UCSD-AML1 (cell line): ENCODE measurements at regions not wholly inside any gene's neighbourhood (a gene's known extent, or its start where the extent isn't known, plus 50 kb on each side); places are given as distances from the start of the nearest gene placed in this dataset.

ENCODE experiments used
- DNase-seq: peaks from one replicate; lab custom pipeline; 2025; ENCODE audit not compliant: unreplicated experiment; lab: John Stamatoyannopoulos, UW

DNA sequence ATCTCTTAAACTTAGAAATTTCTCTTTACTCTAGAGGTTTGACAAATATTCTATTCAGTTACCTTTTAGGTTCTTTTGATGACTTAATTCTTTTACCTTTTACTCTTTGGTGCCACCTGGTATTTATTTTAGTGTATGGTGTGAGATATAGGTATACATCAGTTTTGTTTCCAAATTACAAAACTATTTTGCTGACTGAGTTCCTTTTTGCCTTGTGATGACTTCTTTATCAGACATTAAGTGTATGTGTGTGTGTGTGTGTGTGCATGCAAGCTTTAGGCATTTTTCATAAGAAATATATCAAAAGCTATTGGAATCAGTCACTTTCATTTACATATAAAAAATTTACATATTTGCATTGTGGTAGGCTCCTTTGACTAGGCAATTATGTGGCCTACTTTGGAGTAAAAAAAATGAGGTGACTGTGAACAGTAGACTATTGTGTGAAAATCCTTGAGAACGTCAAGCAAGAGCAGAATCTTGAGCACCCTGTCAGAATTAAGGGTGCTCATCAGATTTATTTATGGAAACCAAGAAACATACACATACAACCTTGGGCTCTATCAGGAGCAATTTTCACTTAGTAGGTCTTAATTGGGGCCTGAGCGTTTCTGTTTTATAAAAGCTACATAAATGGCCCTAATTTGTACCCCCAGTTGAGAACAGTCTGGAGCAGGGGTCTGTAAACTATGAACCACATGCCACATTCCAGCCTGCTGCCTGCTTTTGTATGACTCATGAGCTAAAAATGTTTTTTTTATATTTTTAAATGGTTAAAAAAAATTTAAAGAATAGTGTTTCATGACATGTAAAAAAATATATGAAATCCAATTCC, 415.9 kb downstream of the SLC4A3 start:
- DNase-seq, result no peak

DNA sequence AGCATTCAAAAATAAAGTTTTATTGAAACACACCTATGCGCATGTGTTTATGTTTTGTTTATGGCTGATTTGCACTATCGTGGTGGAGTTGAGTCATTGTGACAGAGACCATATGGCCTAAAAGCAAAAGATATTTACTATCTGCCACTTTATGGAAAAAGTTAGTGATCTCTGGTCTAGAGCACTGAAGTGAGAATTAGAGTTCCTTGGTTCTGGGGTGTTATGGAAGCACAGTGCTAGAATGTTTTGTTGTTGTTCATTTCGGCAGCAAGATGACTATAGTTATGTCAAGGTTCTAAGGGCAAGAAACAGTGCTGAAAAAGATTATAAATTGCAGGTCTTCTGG, 416.5 kb downstream of the SLC4A3 start:
- no peak for DNase-seq

DNA sequence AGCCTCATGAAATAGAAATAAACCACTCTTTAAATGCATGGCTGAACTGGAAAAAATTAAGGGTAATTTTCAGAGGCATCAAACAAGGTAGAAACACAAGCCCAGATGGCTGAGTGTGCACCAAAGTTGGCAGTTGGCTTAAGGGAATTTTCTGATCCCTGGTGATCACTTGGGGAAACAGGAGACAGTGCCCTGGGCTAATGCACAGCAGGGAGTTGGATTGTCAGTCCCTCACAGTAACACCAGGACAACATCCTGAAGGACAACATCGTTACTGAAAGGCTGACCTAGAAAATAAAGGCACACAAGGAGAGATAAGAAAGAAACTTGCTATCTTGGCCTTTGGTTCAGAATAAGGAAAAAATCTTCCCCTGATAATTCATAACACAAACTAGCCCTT, 417.0 kb downstream of the SLC4A3 start:
- DNase-seq, result no peak

DNA sequence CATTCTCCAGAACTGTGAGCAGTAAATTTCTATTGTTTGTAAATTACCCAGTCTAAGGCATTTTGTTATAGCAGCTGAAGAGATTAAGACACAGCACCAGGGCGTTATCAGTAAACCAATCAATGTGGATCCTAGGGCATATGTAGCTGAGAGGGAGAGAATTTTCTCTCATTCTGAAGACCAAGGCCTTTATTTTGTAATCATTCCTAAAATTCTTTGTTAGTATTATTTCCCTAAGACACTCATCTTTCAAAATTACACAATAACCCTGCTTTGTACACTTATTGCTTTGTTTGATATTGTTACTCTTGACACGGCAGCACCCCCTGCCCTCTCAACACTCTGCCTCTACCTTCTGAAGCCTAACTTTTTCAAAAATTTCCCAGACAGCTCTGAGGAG, 419.1 kb downstream of the SLC4A3 start:
- DNase-seq, result no peak

DNA sequence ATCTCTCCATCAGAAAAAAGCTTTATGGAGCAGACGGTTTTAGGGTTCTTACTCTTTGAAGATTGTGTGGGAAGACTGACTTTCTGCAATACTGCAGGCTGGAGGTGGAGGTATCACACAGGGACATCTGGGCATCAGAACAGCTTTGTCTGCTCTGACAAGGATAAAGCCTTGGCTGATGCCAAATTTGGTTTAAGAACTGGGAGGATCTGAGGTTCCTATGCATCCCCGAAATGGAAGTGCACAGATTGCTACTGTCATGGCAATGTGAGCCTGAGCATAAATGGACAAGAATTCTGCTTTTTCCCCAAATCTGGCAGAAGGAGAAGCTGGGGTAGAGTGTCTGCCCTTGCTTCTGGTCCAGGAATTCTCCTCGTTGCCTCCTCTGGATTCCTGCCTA, 424.3 kb downstream of the SLC4A3 start:
- no peak for DNase-seq

DNA sequence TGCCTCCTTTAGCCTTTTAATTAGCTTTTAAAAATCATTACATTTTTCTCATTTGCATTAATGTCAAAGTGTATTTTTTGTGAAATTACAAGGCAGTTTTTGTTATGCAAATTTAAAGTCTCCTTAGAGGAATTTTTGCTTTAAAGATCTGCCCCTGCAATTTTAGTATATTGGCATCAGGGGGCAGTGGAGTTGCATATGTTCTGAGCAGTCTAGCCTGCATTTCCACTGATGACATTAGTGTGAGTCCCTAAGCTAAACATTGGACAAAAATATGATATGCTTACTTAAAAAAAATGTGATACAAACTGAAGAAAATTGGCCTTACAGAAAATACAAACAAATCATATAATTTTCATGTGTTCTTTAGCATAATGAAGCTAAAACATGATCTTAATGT, 426.5 kb downstream of the SLC4A3 start:
- DNase-seq, result no peak

DNA sequence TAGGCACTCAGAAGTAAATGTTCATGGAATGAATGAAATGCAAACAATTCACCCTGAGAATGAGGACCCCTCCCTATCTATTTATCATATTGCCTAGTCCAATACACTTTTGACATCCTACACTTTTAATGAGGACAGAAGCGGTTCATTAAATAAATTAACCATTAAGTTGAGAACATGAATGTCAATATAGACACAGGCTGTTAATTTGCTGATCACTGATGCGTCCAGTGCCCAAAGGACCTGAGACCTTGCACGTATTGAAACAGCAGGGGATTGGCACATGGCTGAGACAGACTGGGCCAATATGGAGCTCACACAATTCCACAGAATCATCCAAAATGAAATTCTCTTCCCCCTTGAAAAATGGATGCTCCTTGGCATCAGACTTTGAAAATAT, 430.0 kb downstream of the SLC4A3 start:
- no peak for DNase-seq

DNA sequence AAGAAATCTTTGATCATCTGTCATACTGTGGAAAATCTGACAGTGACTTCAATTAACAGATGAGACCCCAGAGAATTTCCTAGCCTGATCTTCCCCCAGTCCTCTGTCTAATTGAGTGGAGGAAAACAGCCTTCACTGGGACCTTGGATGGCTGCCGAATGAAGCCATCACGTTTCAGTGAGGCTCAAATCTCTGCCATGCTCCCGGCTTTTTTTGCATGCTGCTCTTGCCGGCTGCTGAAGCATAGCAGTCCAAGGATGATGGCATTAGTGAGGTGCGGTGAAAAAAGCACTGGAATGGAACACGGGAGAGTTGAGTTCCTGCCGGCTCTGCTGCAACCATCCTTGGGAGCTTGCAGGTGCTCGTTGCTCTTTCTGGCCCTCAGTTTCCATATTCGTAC, 430.5 kb downstream of the SLC4A3 start:
- no peak for DNase-seq

DNA sequence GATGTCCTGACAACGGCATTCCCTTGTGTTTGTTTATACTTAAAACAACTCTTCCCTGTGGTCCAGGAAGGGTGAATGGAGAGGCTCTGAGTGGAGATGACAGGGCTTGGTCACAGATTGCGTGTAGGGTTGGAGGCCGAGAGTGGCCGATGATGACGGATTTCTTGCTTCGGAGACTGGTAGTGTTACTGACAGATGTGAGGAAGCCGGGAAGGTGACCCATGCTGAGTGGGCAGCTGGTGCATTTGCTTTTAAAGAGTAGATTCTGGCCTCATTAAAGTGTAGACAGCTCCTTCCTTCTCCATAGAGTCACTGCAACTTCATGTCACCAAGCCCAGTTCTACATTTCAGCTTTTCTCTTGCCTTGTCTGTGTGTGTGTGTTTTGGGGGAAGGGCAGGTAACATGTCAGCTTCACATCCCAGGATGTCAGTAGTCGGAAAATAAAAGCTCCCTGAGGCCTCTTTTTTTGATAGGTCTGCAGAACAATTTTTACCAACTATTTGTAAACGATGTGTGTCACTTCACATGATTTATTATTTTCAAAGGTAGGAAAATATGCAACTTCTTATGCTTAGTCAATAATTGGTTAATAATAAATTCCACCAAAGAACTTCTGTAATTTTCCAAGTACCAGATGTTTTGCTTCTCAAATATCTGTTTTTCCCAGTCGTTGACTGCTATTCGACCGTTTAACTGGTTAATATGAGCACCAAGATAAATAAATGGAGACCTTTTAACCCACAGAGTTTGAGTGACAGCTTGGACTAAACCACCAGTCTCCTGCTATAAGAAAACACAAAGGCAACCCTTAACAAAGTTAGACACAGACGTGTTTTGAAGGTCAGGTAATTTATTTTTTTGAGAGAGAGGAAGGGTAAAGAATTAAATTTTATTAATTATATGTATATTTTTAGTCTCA, 436.9 kb downstream of the SLC4A3 start:
- peak; percentile 11 for DNase-seq

DNA sequence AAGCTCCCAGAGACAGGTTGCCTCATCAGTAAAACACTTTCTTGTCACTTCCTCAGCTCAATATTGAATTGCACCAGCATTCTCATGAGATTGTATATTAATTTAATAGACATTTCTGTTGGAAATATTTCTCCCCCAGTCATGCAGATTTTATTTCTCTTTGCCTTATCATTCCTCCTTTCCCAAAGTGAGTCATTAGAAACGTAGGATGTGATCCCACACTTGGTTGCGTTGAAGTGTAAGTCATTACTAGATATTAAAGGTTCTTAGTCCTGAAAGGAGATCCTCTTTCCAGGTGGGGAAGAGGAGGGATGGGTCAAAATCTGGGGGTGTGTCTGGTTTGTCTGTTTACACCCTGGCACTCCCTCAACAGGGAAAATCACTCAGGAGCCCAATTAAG, 438.2 kb downstream of the SLC4A3 start:
- DNase-seq, result no peak

DNA sequence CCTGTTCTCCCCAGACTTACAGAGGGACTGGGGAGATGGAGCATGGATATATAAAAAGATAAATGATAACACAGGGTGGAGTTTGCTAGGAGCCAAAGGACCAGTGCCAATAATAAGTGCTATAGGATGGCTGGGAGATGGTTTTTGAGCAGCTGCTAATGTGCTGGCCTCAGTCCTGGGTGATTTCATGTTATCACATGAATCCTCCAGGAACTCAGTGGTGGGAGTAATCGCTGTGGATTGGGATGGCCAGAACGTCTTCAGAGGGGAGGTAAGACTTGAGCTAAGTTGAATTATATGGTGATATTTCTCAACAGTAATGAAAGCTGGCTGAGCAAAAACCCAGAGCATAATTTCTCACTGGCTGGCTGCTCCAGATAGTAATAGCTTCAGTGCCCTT, 441.4 kb downstream of the SLC4A3 start:
- no peak for DNase-seq

DNA sequence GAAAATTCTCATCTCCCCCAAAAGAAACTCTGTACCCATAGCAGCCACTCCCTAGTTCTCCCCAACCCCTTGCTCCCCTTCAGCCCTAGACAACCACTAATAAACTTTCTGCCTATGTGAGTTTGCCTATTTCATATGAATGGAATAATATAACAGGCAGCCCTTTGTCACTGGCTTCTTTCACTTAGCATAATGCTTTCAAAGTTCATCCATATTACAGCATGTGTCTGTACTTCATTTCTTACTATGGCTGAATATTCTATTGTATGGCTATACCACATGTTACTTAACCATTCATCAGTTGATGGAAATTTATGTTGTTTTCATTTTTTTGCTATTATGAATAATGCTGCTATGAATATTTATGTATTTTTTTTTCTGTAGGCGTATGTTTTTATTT, 442.9 kb downstream of the SLC4A3 start:
- DNase-seq, result no peak

DNA sequence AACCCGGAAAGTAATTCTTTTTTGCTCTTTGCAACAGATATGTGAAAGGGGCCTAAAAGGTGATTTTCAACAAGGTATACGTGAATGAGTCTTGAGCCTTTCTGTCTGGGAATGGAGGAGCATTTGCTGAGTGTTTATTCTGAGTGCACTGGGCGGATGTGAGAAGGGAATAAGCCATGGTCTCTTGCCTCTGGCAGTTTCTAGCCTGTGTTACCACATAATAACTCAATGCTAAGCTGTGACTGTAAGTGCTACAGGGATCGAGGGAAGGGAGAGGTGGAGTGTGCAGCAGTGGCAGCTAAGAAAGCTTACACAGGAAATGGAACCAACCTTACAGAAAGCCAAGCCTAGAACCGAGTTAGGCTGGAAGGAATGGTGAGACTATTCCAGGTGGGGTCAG, 444.3 kb downstream of the SLC4A3 start:
- no peak for DNase-seq

DNA sequence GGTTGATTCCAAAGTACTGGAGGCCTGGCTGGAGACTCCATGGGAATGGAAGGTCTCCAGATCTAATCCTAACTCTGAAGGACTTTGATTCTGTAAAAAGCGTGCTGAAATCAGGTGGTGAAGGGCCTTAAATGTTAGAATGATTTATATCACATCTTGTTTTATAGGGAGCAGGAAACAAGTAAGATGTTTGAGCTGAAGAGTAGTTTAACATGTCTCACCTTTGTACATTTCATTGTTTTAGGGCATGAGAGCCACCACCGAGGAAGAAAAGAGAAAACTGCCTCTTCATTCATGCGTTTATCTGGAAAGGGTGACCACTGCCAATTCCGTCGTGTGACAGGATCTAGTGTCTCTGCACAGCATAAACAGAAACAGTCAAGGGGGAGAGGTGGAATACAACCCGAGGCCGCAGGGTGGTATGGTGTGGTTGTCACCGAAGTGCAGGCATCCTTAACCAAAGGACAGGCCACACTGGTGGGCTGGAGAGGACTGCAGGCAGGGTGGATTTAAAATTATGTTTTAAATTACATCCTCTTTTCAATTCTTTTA, 445.3 kb downstream of the SLC4A3 start:
- no peak for DNase-seq

DNA sequence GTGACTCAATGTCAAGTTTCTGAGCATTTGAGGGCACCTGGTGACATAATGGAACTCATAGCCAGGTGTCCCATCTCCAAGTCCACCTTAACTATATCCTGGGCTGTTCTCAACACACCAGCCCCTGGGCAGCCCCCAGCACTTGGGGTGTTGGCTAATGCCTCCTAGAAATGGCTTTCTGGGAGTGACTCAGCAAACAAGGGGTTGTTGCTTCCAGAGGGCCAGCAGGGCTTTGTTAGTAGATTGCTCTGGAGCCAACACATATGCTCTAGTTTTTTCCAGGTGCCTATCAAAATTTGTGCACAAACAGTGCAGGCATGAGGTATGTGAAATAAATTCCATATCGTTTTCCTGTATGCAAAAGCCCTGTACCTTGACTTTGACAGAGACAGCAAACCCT, 448.4 kb downstream of the SLC4A3 start:
- no peak for DNase-seq

DNA sequence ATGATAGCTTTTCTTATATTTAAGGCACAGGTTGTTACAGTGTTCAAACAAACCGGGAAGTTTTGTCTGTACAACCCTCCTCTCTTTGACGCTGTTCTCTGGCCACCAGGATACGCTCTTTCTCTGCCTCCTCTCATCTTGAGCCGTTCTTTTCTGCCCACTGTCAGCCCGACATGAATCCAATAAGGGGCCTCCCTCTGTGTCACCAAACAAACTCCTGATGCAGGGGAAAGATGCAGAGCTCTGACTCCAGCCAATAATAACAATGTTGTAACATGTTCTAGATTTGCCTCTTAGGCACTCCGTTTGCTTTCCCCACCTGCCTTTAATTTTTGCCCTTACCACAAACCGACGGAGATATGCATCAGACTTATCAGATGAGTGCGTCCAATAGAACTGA, 449.3 kb downstream of the SLC4A3 start:
- no peak for DNase-seq

DNA sequence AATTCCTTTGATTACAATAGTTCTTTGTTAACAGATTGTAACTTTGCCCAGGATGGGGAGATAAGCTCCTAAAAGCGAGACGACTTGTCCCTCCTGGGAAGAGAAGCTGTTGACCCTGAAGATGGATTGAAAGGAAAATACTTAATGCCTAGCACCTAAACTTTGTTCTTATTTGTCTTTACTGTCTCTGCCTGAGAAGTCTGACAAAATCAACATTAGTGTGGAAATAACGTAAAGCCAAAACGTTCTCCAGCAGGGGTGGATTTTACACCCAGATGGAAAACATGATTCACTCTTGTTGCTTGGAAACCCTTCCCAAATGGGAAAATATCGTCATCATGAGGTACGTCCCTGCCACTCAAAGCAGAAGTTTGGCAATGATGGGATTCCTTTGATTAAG, 450.1 kb downstream of the SLC4A3 start:
- no peak for DNase-seq

DNA sequence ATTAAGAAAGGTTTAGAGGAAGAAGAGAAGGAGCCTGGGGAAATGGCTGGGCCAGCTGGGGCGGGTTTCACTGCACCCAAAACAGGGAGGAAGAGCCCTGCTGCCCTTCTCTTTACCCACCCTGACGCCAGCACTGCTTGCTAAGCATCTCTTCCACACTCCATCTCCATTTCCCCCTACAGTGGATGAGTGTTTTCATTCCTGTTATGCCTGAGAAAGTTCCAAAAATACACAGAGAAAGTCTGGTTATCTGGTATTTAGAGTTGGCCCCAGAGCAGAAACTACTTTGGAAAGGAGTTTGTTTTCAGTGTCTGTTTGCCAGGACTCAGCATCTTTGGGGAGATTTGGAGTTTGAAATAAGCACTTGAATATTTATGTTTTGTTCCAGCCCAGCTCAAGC, 451.0 kb downstream of the SLC4A3 start:
- DNase-seq, result no peak

DNA sequence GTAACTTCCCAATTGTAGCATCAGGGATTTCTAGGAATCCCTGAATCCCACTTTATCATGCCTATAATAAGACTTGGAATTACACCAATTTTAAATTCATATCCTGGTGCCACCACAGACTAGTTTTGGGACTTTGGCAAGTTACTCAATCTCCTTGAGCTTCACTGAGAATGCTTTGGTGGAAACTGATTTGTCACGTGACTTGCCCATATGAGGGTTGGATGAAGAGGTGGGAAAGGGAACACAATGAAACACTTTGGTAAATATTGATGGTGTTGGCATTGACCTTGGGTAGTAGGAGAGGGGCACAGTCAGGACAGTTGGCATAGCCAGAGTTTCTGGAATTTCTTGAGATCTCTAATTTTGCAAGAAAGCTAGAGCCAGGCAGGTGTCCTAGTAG, 452.2 kb downstream of the SLC4A3 start:
- no peak for DNase-seq

DNA sequence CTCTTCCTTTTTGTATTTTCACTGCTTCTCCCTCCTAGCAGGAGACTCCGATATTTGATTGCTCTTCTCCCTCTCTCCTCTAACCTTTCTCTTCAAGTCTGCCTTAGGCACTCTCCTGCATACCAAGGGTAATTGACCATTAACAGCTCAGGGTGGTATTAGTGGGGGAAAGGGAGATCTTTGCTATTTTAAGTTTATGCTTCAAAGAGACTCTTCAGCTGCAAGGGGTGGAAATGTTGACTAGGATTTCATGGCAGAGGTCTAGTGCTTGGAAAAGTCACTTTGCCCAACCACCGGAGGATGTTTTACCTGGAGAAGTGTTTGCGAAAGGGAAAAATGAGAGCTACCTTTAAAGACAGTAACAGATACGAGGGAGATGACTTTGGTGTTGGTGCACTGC, 453.7 kb downstream of the SLC4A3 start:
- DNase-seq, result no peak

DNA sequence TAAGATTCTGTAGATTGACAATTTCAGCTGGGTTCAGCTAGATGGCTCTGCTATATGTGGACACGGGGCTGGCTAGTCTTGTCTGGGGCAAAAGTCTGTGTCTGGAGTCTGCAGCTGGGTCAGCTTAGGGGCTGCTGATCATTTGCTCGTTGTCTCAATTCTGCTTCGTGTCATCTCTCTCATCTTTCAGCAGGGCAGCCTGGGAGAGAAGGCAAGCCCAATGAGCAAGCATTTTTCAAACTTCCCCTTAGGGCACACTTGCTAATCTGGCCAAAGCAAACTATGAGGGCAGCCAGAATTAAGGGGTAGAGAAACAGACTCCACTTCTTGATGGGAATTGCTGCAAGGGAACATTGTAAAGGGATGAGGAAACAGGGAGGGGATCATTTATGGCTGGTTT, 462.6 kb downstream of the SLC4A3 start:
- DNase-seq, result no peak

DNA sequence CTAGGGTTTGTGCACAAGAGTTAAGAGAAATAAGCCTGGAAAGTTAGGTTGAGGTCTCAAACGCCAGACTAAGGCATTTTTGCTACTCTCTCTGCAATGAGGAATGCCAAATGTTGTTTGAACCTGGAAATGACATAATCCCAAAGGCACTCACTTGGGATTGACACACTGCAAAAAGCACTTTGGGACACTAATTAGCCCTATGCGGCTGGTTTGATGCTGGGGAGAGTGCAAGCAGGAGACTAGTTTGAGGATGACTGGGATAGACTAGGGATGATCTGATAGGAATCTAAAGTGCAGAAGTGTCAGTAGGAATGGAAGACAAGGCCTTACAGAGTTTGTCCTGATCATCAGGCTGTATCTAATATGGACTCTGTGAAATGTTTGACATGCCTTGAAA, 469.0 kb downstream of the SLC4A3 start:
- DNase-seq, result no peak
